ENCODE measurements at regions not wholly inside any gene's neighbourhood (a gene's known extent, or its start where the extent isn't known, plus 50 kb on each side); places are given as distances from the start of the nearest gene placed in this dataset.

- Mint-ChIP-seq H3K9me3 (ENCODE audit: unreplicated experiment) (no peaks in the 10 kb centered on the region), H3K36me3 (ENCODE audit: insufficient read depth, unreplicated experiment) (no peaks in the 10 kb centered on the region), H3K4me1 (ENCODE audit: insufficient read depth, unreplicated experiment) (no peaks in the 10 kb centered on the region), H3K27ac (ENCODE audit: low read depth, unreplicated experiment) (no peak overlapping the region), H3K4me3 (ENCODE audit: unreplicated experiment) (no peak overlapping the region), H3K27me3 (ENCODE audit: insufficient read depth, unreplicated experiment) (no peaks in the 10 kb centered on the region)
- CTCF ChIA-PET: interaction anchor here (0.6 kb wide), 1 partner anchor 21 kb away, joined by 4 read pairs; no protein-coding TSS in a partner anchor
- TF ChIP-seq, protein P1, sequence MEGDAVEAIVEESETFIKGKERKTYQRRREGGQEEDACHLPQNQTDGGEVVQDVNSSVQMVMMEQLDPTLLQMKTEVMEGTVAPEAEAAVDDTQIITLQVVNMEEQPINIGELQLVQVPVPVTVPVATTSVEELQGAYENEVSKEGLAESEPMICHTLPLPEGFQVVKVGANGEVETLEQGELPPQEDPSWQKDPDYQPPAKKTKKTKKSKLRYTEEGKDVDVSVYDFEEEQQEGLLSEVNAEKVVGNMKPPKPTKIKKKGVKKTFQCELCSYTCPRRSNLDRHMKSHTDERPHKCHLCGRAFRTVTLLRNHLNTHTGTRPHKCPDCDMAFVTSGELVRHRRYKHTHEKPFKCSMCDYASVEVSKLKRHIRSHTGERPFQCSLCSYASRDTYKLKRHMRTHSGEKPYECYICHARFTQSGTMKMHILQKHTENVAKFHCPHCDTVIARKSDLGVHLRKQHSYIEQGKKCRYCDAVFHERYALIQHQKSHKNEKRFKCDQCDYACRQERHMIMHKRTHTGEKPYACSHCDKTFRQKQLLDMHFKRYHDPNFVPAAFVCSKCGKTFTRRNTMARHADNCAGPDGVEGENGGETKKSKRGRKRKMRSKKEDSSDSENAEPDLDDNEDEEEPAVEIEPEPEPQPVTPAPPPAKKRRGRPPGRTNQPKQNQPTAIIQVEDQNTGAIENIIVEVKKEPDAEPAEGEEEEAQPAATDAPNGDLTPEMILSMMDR (IDR thresholded peaks at IDR 0.05; ENCODE audit: unreplicated experiment): no peak
- POLR2A ChIA-PET: interaction anchor here (0.7 kb wide), 1 partner anchor 143 kb away, joined by 3 read pairs; no protein-coding TSS in a partner anchor
- BruUV-seq (replicated peaks): no TSS peak
- no peak for DNase-seq (ENCODE audit: unreplicated experiment)
- intact Hi-C loops (cut with micrococcal nuclease): no loop called here
These were observed 950.7 kb upstream of the PRR20A start for GRCh38 chr13:56189978-56190377.

DNA sequence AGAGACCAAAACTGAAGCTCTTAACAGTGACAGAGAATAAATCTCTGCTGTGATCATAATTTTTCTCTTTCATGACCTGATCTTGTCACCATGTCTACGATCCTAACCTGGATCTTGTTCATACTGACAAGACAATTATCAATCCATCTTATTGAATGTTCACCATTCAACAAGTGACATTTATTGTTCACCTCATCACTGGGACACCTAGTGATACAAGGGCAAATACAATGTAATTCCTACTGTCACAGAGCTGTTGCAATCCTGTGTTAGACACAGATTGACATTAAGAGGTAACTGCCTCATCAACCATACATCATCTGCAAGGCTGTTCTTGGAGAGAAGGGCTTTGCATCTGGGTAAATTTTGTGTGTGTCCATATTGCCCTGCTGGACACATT, 942.4 kb upstream of the PRR20A start:
- BruUV-seq (replicated peaks): no TSS peak
- intact Hi-C loops (cut with micrococcal nuclease): no loop called here
- Mint-ChIP-seq H3K9me3 (ENCODE audit: unreplicated experiment) (no peaks in the 10 kb centered on the region), H3K27me3 (ENCODE audit: insufficient read depth, unreplicated experiment) (no peaks in the 10 kb centered on the region), H3K4me3 (ENCODE audit: unreplicated experiment) (no peak overlapping the region), H3K27ac (ENCODE audit: low read depth, unreplicated experiment) (no peak overlapping the region), H3K36me3 (ENCODE audit: insufficient read depth, unreplicated experiment) (no peaks in the 10 kb centered on the region), H3K4me1 (ENCODE audit: insufficient read depth, unreplicated experiment) (peaks cover 5% of the 10 kb centered on the region)
- no peak for DNase-seq (ENCODE audit: unreplicated experiment)
- POLR2A ChIA-PET: no interaction called here
- TF ChIP-seq, protein P1 (IDR thresholded peaks at IDR 0.05; ENCODE audit: unreplicated experiment): no peak
- CTCF ChIA-PET: no interaction called here

GRCh38 chr13:56201834-56202233, 938.9 kb upstream of the PRR20A start:
- no peaks in the 10 kb centered on the region for H3K27me3 Mint-ChIP-seq (ENCODE audit: insufficient read depth, unreplicated experiment)
- no TSS peak for BruUV-seq (replicated peaks)
- H3K9me3 Mint-ChIP-seq (ENCODE audit: unreplicated experiment): no peaks in the 10 kb centered on the region
- TF ChIP-seq, protein P1 (IDR thresholded peaks at IDR 0.05; ENCODE audit: unreplicated experiment): no peak
- no peak overlapping the region for H3K27ac Mint-ChIP-seq (ENCODE audit: low read depth, unreplicated experiment)
- H3K36me3 Mint-ChIP-seq (ENCODE audit: insufficient read depth, unreplicated experiment): no peaks in the 10 kb centered on the region
- peaks cover 5% of the 10 kb centered on the region for H3K4me1 Mint-ChIP-seq (ENCODE audit: insufficient read depth, unreplicated experiment)
- H3K4me3 Mint-ChIP-seq (ENCODE audit: unreplicated experiment): no peak overlapping the region
- POLR2A ChIA-PET: interaction anchor here (1.2 kb wide), 1 partner anchor 9 kb away, joined by 3 read pairs; no protein-coding TSS in a partner anchor
- intact Hi-C loops (cut with micrococcal nuclease): no loop called here
- CTCF ChIA-PET: no interaction called here
- DNase-seq (ENCODE audit: unreplicated experiment): no peak

DNA sequence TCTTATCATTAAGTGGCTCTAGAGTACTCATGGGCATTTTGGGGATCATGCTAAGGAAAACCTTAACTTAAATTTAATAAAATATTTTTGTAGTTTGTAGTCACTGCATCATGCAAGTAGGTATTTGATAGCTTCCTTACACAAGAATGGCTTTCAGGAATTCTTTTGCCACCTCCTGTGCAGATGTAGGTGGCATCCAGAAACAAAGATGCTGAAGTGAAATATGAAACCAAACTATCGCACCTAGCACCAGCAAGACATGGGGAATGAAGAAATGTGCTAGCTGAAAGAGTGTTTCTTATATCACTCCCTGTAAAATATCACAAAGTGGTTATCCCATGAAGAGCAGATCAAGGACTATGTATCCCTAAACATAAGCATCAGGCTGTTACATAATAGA, 924.5 kb upstream of the PRR20A start:
- Mint-ChIP-seq H3K4me3 (ENCODE audit: unreplicated experiment) (no peak overlapping the region), H3K36me3 (ENCODE audit: insufficient read depth, unreplicated experiment) (no peaks in the 10 kb centered on the region), H3K27me3 (ENCODE audit: insufficient read depth, unreplicated experiment) (no peaks in the 10 kb centered on the region), H3K9me3 (ENCODE audit: unreplicated experiment) (no peaks in the 10 kb centered on the region), H3K27ac (ENCODE audit: low read depth, unreplicated experiment) (no peak overlapping the region), H3K4me1 (ENCODE audit: insufficient read depth, unreplicated experiment) (no peaks in the 10 kb centered on the region)
- CTCF ChIA-PET: interaction anchor here (0.6 to 1.2 kb wide), 2 partner anchors 10 to 1061 kb away, joined by 3 read pairs; no protein-coding TSS in a partner anchor
- intact Hi-C loops (cut with micrococcal nuclease): no loop called here
- DNase-seq (ENCODE audit: unreplicated experiment): no peak
- no TSS peak for BruUV-seq (replicated peaks)
- POLR2A ChIA-PET: interaction anchor here (0.7 to 1.0 kb wide), 2 partner anchors 27 to 655 kb away, joined by 3 read pairs; no protein-coding TSS in a partner anchor
- TF ChIP-seq, protein P1 (IDR thresholded peaks at IDR 0.05; ENCODE audit: unreplicated experiment): no peak

Measured in MCF 10A (cell line).